GM12878 (cell line): ENCODE measurements at regions not wholly inside any gene's neighbourhood (a gene's known extent, or its start where the extent isn't known, plus 50 kb on each side); places are given as distances from the start of the nearest gene placed in this dataset.

Experiments
- ATAC-seq: fragments of 200-7000 bp; cut with Tn5 transposase; 3 replicates; pipeline ENCODE4 v1.9.1; 2020; ENCODE audit warnings: mild to moderate bottlenecking, moderate library complexity
- BruUV-seq: library from RNA; stranded (reverse); fragments of 400-500 nt; replicated peaks from 2 replicates; lab custom pipeline; 2021; lab: Mats Ljungman, UMichigan
- CTCF ChIA-PET: fragments of 300-600 bp; sonication (Branson Sonifier 250); formaldehyde crosslinking; extraction: SDS; loops from one replicate; lab custom pipeline; 2021; ENCODE audit warnings: inconsistent platforms; lab: Yijun Ruan, JAX
- POLR2A ChIA-PET: fragments of 350-600 bp; formaldehyde crosslinking; extraction: SDS; loops from one replicate; lab custom pipeline; 2021; ENCODE audit warnings: inconsistent platforms; lab: Charles Lee
- RAD21 ChIA-PET: fragments of 300-600 bp; sonication (Branson Sonifier 250); formaldehyde crosslinking; loops from one replicate; lab custom pipeline; 2023; ENCODE audit warnings: antibody characterized with exemption; ENCODE audit not compliant: unreplicated experiment; lab: Charles Lee
- SMC1A ChIA-PET: fragments of 300-600 bp; sonication (Branson Sonifier 250); formaldehyde crosslinking; loops from one replicate; lab custom pipeline; 2023; ENCODE audit not compliant: unreplicated experiment, uncharacterized antibody; lab: Charles Lee
- DNase-seq: peaks from one replicate; pipeline ENCODE4 v3.0.0-alpha.2; 2011; ENCODE audit warnings: low read depth, low spot score
- FAIRE-seq: peaks from 3 replicates; lab custom pipeline; 2011; peaks lifted over from hg19 to GRCh38; lab: Jason Lieb, UNC
- H2AFZ ChIP-seq: 2 replicates; pipeline ENCODE4 v1.6.0; 2011; ENCODE audit warnings: low read depth, low read length, control low read depth; ENCODE audit not compliant: control insufficient read depth
- H3K27ac ChIP-seq: 2 replicates; pipeline ENCODE4 v1.5.1; 2011; ENCODE audit warnings: control low read depth; ENCODE audit not compliant: control insufficient read depth, insufficient read depth
- H3K27me3 ChIP-seq, 2 experiments: replicated peaks in 1 of 2; 2 replicates each; pipeline versions ENCODE4 v1.6.0 to v1.6.1; 2011; ENCODE audit warnings: low read length in 1 of 2; ENCODE audit not compliant: control insufficient read depth in 2 of 2, insufficient read depth in 2 of 2
- H3K36me3 ChIP-seq, 2 experiments: 2 replicates each; pipeline ENCODE4 v1.5.1; 2011; ENCODE audit warnings: low read length in 1 of 2; ENCODE audit not compliant: control insufficient read depth in 2 of 2, insufficient read depth in 2 of 2
- H3K4me1 ChIP-seq: 2 replicates; pipeline ENCODE4 v1.6.1; 2011; ENCODE audit warnings: mild to moderate bottlenecking, low read length, moderate library complexity, mixed read lengths; ENCODE audit not compliant: control insufficient read depth, insufficient read depth
- H3K4me2 ChIP-seq: 2 replicates; pipeline ENCODE4 v1.6.0; 2011; ENCODE audit warnings: control low read depth; ENCODE audit not compliant: control insufficient read depth, insufficient read depth
- H3K4me3 ChIP-seq: fragments of 200-600 bp; sonication (generic); 2 replicates; pipeline ENCODE4 v1.5.1; 2016
- H3K79me2 ChIP-seq: 2 replicates; pipeline ENCODE4 v1.6.0; 2011; ENCODE audit warnings: low read length; ENCODE audit not compliant: control insufficient read depth, insufficient read depth
- H3K9ac ChIP-seq: 2 replicates; pipeline ENCODE4 v1.8.0; 2011; ENCODE audit warnings: low read length, control low read depth, mixed read lengths; ENCODE audit not compliant: control insufficient read depth, insufficient read depth
- H3K9me3 ChIP-seq: replicated peaks from 3 replicates; pipeline ENCODE4 v1.5.1; 2011; ENCODE audit warnings: mild to moderate bottlenecking, low read length; ENCODE audit not compliant: control insufficient read depth, insufficient read depth
- H4K20me1 ChIP-seq: 2 replicates; pipeline ENCODE4 v1.6.0; 2011; ENCODE audit not compliant: control insufficient read depth, insufficient read depth
- ATF2 ChIP-seq: IDR thresholded peaks from 2 replicates; pipeline ENCODE4 v1.6.1; 2012; ENCODE audit warnings: low read length, inconsistent platforms
- NFXL1 ChIP-seq: fragments of 450-650 bp; IDR thresholded peaks from 2 replicates; pipeline ENCODE4 v1.6.1; 2017; ENCODE audit warnings: antibody characterized with exemption, mild to moderate bottlenecking, borderline replicate concordance
- POLR2AphosphoS2 ChIP-seq: IDR thresholded peaks from 2 replicates; pipeline ENCODE4 v1.6.1; 2011; ENCODE audit warnings: low read depth, mild to moderate bottlenecking, low read length, improper control_type of control experiment, moderate library complexity
- ZNF24 ChIP-seq: fragments of 450-650 bp; IDR thresholded peaks from 2 replicates; pipeline ENCODE4 v1.6.1; 2017; ENCODE audit warnings: antibody characterized with exemption, mild to moderate bottlenecking
- WGBS: methylation state at CpG from one replicate; pipeline ENCODE4 v1.1.6; 2016; ENCODE audit warnings: low lambda C conversion rate; ENCODE audit not compliant: insufficient replicate concordance, insufficient coverage; ENCODE audit errors: missing lambda C conversion rate; 5-methylcytosine and 5-hydroxymethylcytosine counted together
- in situ Hi-C: fragments of 300-500 bp; cut with MboI; formaldehyde crosslinking; loops from 9 replicates; pipeline ENCODE4 v1.14.3; 2018; ENCODE audit warnings: mixed read lengths
- intact Hi-C: fragments of 100-400 bp; cut with micrococcal nuclease; formaldehyde crosslinking; loops from one replicate; pipeline ENCODE4 v1.14.2; 2022; ENCODE audit not compliant: unreplicated experiment

DNA sequence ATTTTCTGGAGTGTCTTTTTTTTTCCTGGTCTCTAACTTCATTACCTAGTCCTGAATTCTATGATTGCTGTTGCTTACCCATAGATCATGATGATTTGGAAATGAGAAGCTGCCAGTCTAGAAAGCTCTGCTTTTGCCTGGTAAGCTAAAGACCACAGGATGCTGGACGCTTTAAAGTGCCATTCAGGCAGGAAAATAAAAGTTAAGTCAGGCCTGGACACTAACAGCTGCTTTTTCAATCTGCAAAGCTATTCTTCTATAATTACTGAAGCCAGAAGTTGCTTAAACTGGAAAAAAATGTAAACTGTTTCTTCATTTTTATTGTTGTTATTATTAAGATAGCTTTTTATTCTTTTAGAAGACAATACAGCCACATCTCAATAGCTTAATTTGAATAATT, 129.8 kb upstream of the SPACA1 start:
- SMC1A ChIA-PET: interaction anchor here (1.0 to 10.9 kb wide), 7 partner anchors 11 to 863 kb away, joined by 3 to 203 read pairs (median 4); no protein-coding TSS in a partner anchor
- 94% methylated on average over 1 of the region's 1 CpG for WGBS

GRCh38 chr6:87916446-87916845, 131.2 kb upstream of the SPACA1 start:
- Histone ChIP-seq H3K36me3 (no peaks in the 10 kb centered on the region), H3K4me3 (no peak overlapping the region), H3K27me3 (no peaks in the 10 kb centered on the region), H3K9ac (no peak overlapping the region), H3K4me2 (no peak overlapping the region), H3K79me2 (no peaks in the 10 kb centered on the region), H2AFZ (no peak overlapping the region), H3K9me3 (no peaks in the 10 kb centered on the region; the same call in 2 of the 3 replicates), H3K4me1 (peaks cover 16% of the 10 kb centered on the region), H4K20me1 (no peaks in the 10 kb centered on the region), H3K27ac (no peak overlapping the region)
- no TSS peak for BruUV-seq
- in situ Hi-C loops: no loop called here
- ChIA-PET POLR2A (interaction anchor here (1.4 to 5.4 kb wide), 2 partner anchors 8 to 10 kb away, joined by 3 to 28 read pairs; no protein-coding TSS in a partner anchor), RAD21 (interaction anchor here (1.7 to 3.9 kb wide), 3 partner anchors 9 to 1002 kb away, joined by 4 to 11 read pairs (median 5); no protein-coding TSS in a partner anchor), CTCF (interaction anchor here (3.4 kb wide), 1 partner anchor 9 kb away, joined by 25 read pairs; no protein-coding TSS in a partner anchor), SMC1A (interaction anchor here (0.6 to 10.9 kb wide), 6 partner anchors 9 to 438 kb away, joined by 3 to 203 read pairs (median 4); no protein-coding TSS in a partner anchor)
- ATAC-seq (peak; percentile 12; the same call in 1 of the 3 replicates), DNase-seq (no peak), FAIRE-seq (no peak)
- intact Hi-C loops: no loop called here
- WGBS: 89% methylated on average over 1 of the region's 1 CpG
- TF ChIP-seq POLR2AphosphoS2 (no peak), NFXL1 (0 out of 2 replicates have a peak, but pooled peaks have one; percentile 42)

More for the DNA sequence above, 129.8 kb upstream of the SPACA1 start:
- no peak for TF ChIP-seq ZNF24
- TF ChIP-seq ATF2: no peak
- ChIA-PET CTCF (interaction anchor here (1.1 to 3.4 kb wide), 7 partner anchors 10 to 525 kb away, joined by 3 to 25 read pairs (median 6); no protein-coding TSS in a partner anchor), RAD21 (interaction anchor here (0.7 to 4.3 kb wide), 7 partner anchors 8 to 1001 kb away, joined by 3 to 20 read pairs (median 5); no protein-coding TSS in a partner anchor), POLR2A (interaction anchor here (0.8 to 5.4 kb wide), 2 partner anchors 9 to 12 kb away, joined by 3 to 28 read pairs; no protein-coding TSS in a partner anchor)
- Histone ChIP-seq H2AFZ (no peak overlapping the region), H3K4me2 (no peak overlapping the region), H3K79me2 (no peaks in the 10 kb centered on the region), H3K9ac (no peak overlapping the region), H4K20me1 (no peaks in the 10 kb centered on the region), H3K4me1 (peaks cover 29% of the 10 kb centered on the region), H3K27ac (no peak overlapping the region), H3K9me3 (no peaks in the 10 kb centered on the region; the same call in 2 of the 3 replicates), H3K4me3 (no peak overlapping the region), H3K36me3 (no peaks in the 10 kb centered on the region), H3K27me3 (no peaks in the 10 kb centered on the region)
- no TSS peak for BruUV-seq
- in situ Hi-C loops (no loop called here), intact Hi-C loops (no loop called here)
- DNase-seq (no peak), ATAC-seq (no peak), FAIRE-seq (no peak)
